ENCODE measurements at regions not wholly inside any gene's neighbourhood (a gene's known extent, or its start where the extent isn't known, plus 50 kb on each side); places are given as distances from the start of the nearest gene placed in this dataset.

DNA sequence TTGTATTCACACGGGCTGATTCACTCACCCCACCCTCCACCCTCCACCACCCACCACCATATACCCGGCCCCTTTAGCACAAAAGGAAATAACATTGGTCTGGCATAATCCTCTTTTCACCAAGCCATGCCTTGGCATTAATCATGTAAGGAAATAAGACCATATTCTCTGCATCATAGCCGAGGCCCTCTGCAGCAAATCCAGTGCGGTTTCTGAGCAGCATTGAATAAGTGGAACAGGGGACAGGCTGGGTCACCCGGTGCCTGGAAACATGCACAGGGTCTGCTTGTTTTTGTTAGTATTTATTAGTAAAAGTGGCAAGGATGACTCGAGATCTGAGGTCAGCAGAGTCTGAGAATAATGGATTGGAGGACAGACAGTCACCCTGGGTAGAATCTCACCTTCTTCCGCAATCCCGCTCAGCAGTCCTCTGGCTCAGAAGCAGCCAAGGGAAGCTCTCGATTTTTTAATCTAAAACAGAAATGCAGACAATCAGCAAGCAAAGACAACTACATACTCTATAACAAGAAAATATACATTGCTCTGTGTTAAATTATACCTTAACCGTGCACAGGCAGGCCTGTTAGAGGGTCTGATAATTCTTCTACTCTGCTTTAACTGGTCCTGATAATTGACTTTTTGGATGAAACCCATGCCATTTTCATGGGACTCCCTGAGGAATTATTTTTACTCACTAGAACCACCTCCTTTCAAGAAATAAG lies 52.4 kb upstream of the CDC42BPA start:
- TF ChIP-seq, protein P1, sequence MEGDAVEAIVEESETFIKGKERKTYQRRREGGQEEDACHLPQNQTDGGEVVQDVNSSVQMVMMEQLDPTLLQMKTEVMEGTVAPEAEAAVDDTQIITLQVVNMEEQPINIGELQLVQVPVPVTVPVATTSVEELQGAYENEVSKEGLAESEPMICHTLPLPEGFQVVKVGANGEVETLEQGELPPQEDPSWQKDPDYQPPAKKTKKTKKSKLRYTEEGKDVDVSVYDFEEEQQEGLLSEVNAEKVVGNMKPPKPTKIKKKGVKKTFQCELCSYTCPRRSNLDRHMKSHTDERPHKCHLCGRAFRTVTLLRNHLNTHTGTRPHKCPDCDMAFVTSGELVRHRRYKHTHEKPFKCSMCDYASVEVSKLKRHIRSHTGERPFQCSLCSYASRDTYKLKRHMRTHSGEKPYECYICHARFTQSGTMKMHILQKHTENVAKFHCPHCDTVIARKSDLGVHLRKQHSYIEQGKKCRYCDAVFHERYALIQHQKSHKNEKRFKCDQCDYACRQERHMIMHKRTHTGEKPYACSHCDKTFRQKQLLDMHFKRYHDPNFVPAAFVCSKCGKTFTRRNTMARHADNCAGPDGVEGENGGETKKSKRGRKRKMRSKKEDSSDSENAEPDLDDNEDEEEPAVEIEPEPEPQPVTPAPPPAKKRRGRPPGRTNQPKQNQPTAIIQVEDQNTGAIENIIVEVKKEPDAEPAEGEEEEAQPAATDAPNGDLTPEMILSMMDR (IDR thresholded peaks at IDR 0.05), result no peak

DNA sequence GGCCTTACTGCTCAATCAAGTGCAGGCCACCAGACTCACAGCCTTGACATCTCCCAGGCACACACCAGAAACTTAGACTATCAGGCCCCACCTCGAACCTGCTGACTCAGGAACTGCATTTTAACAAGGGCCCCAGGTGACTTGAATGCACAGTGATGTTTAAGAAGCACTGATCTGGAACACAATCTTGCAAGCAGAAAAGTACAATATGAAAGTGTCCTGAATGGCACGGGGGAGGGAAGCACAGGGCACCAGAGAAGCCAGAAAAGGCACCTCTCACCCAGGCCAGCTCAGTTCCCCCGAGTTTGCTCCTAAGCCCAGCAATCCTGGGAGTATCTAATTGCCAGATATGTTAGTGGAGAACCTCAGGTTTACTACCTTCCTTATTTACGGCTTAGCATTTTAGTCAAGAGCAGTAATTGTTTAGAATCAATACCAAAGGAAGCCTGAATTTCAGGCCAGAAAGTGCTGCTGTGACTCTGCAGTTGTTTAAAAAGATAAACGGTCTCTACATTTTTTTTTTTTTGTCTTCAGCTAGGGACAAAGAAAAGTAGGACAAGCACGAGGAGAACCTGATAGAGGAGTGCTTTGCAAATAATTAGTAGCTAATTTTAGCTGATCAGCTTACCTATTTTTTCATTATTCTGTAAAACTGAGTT lies 50.9 kb upstream of the CDC42BPA start:
- TF ChIP-seq, protein P1 (IDR thresholded peaks at IDR 0.05), result no peak

Data from LNCAP (cell line).